ENCODE measurements at regions not wholly inside any gene's neighbourhood (a gene's known extent, or its start where the extent isn't known, plus 50 kb on each side); places are given as distances from the start of the nearest gene placed in this dataset.

DNA sequence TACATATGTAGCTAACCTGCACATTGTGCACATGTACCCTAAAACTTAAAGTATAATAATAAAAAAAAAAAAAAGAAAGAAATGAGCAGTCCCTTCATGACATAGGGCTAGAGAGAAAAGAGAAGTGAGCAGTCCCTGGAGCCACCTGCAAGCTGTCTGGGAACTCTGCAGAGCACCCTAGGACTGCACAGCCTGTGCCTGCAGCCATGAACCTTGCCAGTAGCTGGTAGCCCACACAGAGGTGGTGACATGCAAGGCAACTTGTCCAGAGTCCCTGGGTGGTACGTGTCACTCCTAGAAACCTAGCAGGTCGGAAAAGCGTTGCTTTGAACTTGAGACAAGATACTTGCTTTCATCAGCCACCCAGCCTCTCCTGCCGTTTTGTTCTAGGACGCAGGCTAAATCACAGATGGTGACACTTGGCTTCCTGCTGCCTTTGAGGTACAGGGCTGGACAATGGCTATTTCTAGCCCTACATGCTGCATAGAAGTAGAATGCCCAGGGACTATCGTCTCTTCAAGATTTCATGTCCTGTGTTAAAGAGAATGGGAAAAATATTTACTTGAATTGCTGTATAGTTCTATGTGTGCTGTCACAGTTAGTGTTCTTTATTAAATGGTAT, 260.9 kb downstream of the LTN1 start:
- TF ChIP-seq, protein P1, sequence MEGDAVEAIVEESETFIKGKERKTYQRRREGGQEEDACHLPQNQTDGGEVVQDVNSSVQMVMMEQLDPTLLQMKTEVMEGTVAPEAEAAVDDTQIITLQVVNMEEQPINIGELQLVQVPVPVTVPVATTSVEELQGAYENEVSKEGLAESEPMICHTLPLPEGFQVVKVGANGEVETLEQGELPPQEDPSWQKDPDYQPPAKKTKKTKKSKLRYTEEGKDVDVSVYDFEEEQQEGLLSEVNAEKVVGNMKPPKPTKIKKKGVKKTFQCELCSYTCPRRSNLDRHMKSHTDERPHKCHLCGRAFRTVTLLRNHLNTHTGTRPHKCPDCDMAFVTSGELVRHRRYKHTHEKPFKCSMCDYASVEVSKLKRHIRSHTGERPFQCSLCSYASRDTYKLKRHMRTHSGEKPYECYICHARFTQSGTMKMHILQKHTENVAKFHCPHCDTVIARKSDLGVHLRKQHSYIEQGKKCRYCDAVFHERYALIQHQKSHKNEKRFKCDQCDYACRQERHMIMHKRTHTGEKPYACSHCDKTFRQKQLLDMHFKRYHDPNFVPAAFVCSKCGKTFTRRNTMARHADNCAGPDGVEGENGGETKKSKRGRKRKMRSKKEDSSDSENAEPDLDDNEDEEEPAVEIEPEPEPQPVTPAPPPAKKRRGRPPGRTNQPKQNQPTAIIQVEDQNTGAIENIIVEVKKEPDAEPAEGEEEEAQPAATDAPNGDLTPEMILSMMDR (conservative IDR thresholded peaks at IDR 0.05): no peak
- TF ChIP-seq ZFX (IDR thresholded peaks at IDR 0.05): no peak
